HG03066 (cell line): ENCODE measurements at regions not wholly inside any gene's neighbourhood (a gene's known extent, or its start where the extent isn't known, plus 50 kb on each side); places are given as distances from the start of the nearest gene placed in this dataset.
"Not testable (repeated sequence)": the region's sequence is repeated elsewhere in the genome, so short reads cannot be mapped to it uniquely, and the experiment has no call there.

ENCODE experiments used
- ATAC-seq: cut with Tn5 transposase; IDR thresholded peaks from one replicate; pipeline ENCODE4 v1.9.1; 2021; ENCODE audit warnings: low read depth; ENCODE audit not compliant: unreplicated experiment

DNA sequence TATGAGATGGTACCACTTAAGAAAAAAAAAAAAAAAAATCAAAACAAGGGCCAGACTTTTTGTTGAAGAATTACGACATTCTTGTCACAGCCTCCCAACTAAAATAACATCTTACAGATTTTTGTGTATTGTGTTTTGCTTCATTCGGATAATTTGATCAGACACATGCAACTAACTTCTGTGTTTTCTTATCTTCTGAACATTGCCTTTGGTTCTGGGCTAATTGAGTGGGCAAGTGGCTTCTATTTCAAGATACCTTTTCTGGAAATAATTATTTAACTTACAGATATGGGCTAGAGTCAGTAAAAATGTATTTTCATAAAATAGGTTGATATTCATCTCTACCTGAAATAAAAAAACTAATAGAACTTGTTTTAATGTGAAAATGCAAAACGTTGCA lies 165.1 kb downstream of the ANKRD7 start:
- no peak for ATAC-seq

GRCh38 chr7:118404211-118404610 lies 179.7 kb downstream of the ANKRD7 start:
- no peak for ATAC-seq

GRCh38 chr7:118418433-118418832 lies 193.9 kb downstream of the ANKRD7 start:
- ATAC-seq: no peak

GRCh38 chr7:118420888-118421287 lies 196.4 kb downstream of the ANKRD7 start:
- no peak for ATAC-seq

- ATAC-seq: no peak
Measured at GRCh38 chr7:118429141-118429540, 204.6 kb downstream of the ANKRD7 start.

GRCh38 chr7:118436663-118437062 lies 212.2 kb downstream of the ANKRD7 start:
- ATAC-seq: no peak

- ATAC-seq: not testable (repeated sequence)
Measured at GRCh38 chr7:118449030-118449429, 224.5 kb downstream of the ANKRD7 start.

DNA sequence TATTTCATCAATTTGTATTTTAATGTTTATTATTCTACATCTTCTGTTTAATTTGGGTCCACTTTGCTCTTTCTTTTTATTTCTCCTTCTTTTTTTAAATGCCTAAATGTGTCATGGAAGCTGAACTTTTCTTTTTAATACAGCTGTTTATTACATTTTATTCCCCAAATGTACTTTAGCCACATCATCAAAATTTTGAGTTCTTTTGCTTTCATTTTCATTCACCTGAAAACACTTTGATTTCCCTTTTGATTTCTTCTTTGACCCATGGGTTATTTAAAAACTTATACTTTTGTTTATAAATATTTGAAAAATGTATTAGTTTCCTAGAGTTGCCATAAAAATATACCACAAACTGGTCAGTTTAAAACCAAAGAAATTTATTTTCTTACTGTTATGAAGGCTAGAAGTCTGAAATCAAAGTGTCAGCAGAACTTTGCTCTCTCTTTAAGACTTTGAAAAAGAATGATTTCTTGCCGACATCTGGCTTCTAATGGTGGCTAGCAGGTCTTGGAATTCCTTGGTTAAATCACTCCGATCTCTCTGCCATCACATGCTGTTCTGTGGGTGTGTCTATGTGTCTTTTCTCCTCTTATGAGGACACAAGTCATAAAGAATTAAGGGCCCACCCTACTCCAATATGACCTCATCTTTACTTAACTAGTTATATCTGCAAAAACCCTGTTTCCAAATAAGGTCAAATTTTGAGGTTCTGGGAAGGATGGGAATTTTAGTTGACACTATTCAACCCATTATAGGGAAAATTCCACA lies 225.5 kb downstream of the ANKRD7 start:
- ATAC-seq: no peak

DNA sequence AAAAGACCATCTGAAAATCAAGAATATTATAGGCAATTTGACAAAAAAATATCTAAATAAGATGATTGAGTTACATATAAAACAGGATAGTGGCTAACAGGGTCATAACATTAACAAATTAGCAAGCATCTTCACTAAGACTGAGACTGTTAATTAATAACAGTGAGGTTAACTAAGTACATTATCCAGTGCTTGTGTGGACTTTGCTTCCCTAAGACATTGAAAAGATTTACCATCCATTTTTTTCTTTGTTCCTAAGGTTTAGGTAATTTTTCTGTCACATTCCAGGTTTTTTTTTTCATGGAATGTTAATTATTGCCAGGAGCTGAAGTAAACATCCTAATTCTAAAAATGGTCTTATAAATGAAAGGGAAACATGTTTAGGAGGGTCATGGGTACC lies 227.6 kb downstream of the ANKRD7 start:
- ATAC-seq: no peak

GRCh38 chr7:118467381-118467780 lies 242.9 kb downstream of the ANKRD7 start:
- no peak for ATAC-seq

DNA sequence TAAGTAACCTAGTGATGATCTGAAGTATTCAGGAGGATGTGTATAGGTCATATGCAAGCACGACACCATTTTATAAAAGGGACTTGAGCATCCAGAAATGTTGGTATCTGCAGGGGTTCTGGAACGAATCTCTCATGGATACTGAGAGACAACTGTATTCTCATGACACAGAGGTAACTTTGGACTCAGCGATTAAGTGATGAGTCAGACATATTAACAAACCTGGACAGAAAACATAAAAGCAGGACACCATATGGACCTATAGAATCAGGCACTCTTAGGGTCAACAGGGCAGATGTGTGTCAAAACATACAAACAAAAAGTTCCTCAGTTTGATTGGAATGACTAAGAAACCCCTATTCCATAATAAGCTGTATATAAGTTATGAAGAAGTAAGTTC lies 248.1 kb downstream of the ANKRD7 start:
- no peak for ATAC-seq

DNA sequence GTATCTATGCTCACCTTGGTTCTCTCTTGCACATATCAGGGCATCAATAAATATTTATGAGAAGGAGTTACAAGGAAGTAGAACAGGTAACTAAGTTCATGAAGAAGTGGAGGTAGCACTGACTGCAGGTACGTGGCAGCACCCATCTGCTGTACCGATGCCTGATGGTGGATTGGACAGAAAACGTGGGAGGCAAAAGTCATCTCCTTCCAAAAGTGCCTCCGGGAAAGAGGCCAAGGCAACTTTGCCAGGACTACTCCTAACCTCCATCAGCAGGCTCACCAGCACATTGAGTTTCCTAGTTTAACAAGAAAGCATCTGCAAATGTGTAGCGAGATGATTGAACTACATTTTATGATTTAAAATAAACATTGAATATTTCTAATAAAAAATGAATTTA lies 248.8 kb downstream of the ANKRD7 start:
- no peak for ATAC-seq

DNA sequence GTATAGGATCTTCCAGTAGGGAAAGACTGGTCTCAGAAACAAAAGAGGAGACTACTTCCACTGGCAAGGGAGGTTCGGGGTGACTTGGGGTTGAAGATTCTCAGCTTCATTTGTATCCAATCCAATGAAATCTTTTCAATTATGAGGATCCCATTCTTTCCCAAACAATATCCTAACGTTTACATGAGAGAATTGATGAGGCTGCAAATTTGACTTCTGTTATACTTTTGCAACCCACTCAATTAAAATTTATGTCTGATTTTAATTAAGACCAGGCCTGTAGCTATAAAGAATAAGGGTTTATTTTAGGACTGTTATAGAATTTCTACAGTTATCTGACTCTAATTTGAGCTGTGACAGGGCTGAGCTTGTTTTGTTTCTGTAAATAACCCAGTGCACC lies 251.5 kb downstream of the ANKRD7 start:
- no peak for ATAC-seq

DNA sequence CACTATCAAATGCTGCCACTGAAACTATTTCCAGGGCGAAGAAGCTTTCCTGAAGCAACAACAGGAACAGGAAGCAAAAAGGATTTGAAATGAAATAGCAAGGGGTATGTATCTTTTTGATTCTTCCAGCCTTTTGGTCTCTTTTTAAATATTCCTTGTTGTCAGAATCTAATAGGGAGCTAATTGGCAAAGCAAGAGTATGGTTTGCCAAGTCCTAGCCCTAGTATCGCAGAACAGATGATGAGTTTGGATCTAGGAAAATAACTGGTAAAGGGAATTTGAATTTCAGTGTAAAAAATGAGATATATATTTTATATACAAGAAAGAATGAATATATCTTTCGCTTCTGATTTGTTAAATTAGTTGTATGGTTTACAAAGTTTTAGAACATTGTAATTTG lies 252.5 kb downstream of the ANKRD7 start:
- ATAC-seq: no peak

- no peak for ATAC-seq
Measured at GRCh38 chr7:118478236-118478635, 253.7 kb downstream of the ANKRD7 start.

DNA sequence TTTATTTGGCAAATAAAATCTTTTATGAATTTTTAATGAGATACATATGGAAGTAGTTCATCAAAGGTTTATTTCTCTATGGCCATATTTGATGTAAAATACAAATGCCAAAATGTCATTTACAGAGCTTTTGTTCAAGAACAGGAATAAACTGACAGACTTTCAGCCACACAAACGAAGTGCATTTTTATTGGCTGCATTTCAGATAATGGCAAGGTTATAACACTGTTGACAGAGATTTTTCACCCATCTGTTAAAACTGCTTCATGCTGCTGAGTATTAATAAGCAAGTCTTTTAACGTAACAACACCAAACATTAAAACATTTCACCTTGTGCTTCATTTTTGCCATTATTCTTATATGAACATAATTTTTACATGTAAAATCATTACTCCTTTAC lies 254.4 kb downstream of the ANKRD7 start:
- no peak for ATAC-seq

DNA sequence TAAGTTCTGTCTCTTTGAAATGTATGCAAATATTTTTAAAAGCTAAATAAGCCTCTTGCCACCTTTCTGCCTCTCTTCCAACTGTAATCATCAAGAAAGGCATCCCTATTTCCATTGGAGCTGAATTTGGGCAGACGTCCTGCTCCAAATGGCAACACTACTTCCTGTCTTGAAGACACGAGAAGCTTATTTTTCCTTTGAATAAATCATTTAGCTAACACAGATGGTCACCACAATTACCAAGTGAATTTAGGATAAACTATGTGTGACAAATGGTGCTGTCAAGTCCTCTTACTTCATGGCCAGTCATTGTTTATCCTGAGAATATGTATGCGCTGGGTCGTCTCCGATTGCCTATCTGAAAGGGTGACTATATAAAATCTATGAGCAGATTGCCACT lies 268.0 kb downstream of the ANKRD7 start:
- no peak for ATAC-seq

GRCh38 chr7:118496138-118496644 lies 271.7 kb downstream of the ANKRD7 start:
- ATAC-seq: no peak

GRCh38 chr7:118502235-118502634 lies 277.7 kb downstream of the ANKRD7 start:
- no peak for ATAC-seq

DNA sequence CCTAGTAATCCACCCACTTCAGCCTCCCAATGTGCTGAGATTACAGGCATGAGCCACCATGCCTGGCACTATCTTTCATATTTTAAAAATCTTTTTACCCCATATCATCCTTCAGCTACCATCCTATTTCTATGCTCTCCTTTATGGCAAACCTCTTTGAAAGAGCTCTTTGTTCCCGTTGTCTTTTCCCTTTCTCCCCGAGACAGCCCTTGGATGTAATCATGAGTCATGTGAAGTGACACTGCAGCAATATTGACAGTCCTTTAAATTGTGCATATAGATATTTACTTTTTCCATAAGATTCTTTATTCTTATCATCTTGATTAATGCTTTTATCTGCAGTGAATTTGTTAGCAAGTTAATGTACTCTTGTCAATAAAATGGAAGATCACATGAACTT lies 286.6 kb downstream of the ANKRD7 start:
- ATAC-seq: no peak

GRCh38 chr7:118517275-118517674 lies 292.8 kb downstream of the ANKRD7 start:
- no peak for ATAC-seq

DNA sequence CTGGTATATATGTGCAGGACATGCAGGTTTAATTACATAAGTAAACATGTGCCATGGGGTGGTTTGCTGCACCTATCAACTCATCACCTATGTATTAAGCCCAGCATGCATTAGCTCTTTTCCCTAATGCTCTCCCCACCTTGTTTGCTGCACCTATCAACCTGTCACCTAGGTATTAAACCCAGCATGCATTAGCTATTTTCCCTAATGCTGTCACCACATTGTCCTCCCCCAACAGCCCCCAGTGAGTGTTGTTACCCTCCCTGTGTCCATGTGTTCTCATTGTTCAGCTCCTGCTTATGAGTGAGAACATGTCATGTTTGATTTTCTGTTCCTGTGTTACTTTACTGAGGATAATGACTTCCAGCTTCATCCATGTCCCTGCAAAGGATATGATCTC lies 300.5 kb downstream of the ANKRD7 start:
- ATAC-seq: no peak

DNA sequence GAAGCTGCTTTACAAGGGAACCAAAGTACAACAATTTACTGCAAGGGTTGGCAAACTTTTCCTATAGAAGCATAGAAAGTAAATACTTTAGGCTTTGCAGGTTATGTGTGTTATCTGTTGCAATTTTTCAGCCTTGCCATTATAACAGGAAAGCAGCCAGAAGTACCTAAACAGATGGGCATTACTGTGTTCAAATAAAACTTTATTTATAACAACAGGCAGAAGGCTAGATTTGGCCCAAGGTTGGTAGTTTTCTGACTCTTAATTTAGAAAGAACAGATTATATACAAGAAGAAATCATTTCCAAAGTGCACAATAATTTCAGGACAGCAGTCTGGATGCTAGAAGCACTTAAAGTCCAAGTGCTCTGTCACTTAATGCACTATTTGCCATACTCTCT lies 307.1 kb downstream of the ANKRD7 start:
- no peak for ATAC-seq
